Vagina (tissue), 2 donors: ENCODE measurements at regions not wholly inside any gene's neighbourhood (a gene's known extent, or its start where the extent isn't known, plus 50 kb on each side); places are given as distances from the start of the nearest gene placed in this dataset.
"Not testable (repeated sequence)": the region's sequence is repeated elsewhere in the genome, so short reads cannot be mapped to it uniquely, and the experiment has no call there.

Experiments
- DNase-seq, 2 donors: peaks; one replicate each; pipeline ENCODE4 v3.0.0-alpha.2; 2017; ENCODE audit errors: extremely low spot score in 2 of 2
- H3K27ac ChIP-seq: fragments of 200-600 bp; sonication (generic); one replicate; pipeline ENCODE4 v1.5.1; 2019
- H3K27me3 ChIP-seq: fragments of 200-600 bp; sonication (generic); one replicate; pipeline ENCODE4 v1.5.1; 2019
- H3K36me3 ChIP-seq, 2 donors: fragments of 200-600 bp; sonication (generic); one replicate each; pipeline ENCODE4 v1.5.1; 2017 to 2019
- H3K4me1 ChIP-seq: fragments of 200-600 bp; sonication (generic); one replicate; pipeline ENCODE4 v1.5.1; 2019
- H3K4me3 ChIP-seq, 2 donors: fragments of 200-600 bp; sonication (generic); 1 replicate in 1 of 2; 2 replicates in 1 of 2; pipeline ENCODE4 v1.5.1; 2016 to 2019
- H3K9me3 ChIP-seq: fragments of 200-600 bp; sonication (generic); one replicate; pipeline ENCODE4 v1.5.1; 2019
- POLR2A ChIP-seq, 2 donors: fragments of 450-650 bp; IDR thresholded peaks; one replicate each; pipeline ENCODE4 v1.6.1; 2017; ENCODE audit warnings: antibody characterized with exemption in 2 of 2, mild to moderate bottlenecking in 2 of 2, moderate library complexity in 2 of 2
- POLR2AphosphoS5 ChIP-seq, 2 donors: sonication (generic); formaldehyde crosslinking; IDR thresholded peaks; one replicate each; pipeline ENCODE4 v1.9.0; 2017; ENCODE audit warnings: antibody characterized with exemption in 2 of 2, mild to moderate bottlenecking in 2 of 2, low read depth in 1 of 2; ENCODE audit not compliant: insufficient read depth in 1 of 2
- intact Hi-C: fragments of 100-400 bp; cut with DNase I; formaldehyde crosslinking; loops from one replicate; pipeline ENCODE4 v1.15.1; 2023

GRCh38 chr1:223992456-223993246 is 121.3 kb upstream of the FBXO28 start:
- H3K27me3 ChIP-seq, H3K36me3 ChIP-seq, intact Hi-C loops, H3K4me1 ChIP-seq, H3K9me3 ChIP-seq: not testable (repeated sequence)
- TF ChIP-seq POLR2A (IDR thresholded peaks at IDR 0.05), result peak; percentile 89 to 92
- peak; percentile 90 to 96 for TF ChIP-seq POLR2AphosphoS5 (IDR thresholded peaks at IDR 0.05; ENCODE audit: insufficient read depth in 1 of 2, low read depth in 1 of 2)
- Histone ChIP-seq H3K4me3 (peak overlapping the region; percentile 74 to 75), H3K27ac (peak overlapping the region; percentile 86)
- DNase-seq, result peak; percentile 99

- intact Hi-C loops, H3K4me3 ChIP-seq, DNase-seq, H3K27ac ChIP-seq, H3K27me3 ChIP-seq, H3K4me1 ChIP-seq, H3K9me3 ChIP-seq, H3K36me3 ChIP-seq: not testable (repeated sequence)
Observed at GRCh38 chr1:223991297-223991857, 122.5 kb upstream of the FBXO28 start.

GRCh38 chr1:223961985-223962384 is 116.2 kb upstream of the TP53BP2 start:
- H3K36me3 ChIP-seq, H3K27me3 ChIP-seq, H3K4me3 ChIP-seq, intact Hi-C loops, H3K4me1 ChIP-seq, H3K27ac ChIP-seq, H3K9me3 ChIP-seq, DNase-seq: not testable (repeated sequence)

- H3K9me3 ChIP-seq, DNase-seq, intact Hi-C loops, H3K4me3 ChIP-seq, H3K27ac ChIP-seq, H3K4me1 ChIP-seq, H3K27me3 ChIP-seq, H3K36me3 ChIP-seq: not testable (repeated sequence)
Observed at GRCh38 chr1:223952801-223953200, 107.1 kb upstream of the TP53BP2 start.

GRCh38 chr1:223951551-223951950 is 105.8 kb upstream of the TP53BP2 start:
- H3K9me3 ChIP-seq, H3K4me3 ChIP-seq, H3K36me3 ChIP-seq, H3K27ac ChIP-seq, intact Hi-C loops, DNase-seq, H3K27me3 ChIP-seq, H3K4me1 ChIP-seq: not testable (repeated sequence)

- H3K36me3 ChIP-seq, H3K4me1 ChIP-seq, intact Hi-C loops: not testable (repeated sequence)
Observed at GRCh38 chr1:223949944-223950343, 104.2 kb upstream of the TP53BP2 start.

GRCh38 chr1:223948041-223948440 is 102.3 kb upstream of the TP53BP2 start:
- H3K36me3 ChIP-seq, DNase-seq, H3K9me3 ChIP-seq, H3K4me1 ChIP-seq, intact Hi-C loops, H3K27me3 ChIP-seq, H3K4me3 ChIP-seq, H3K27ac ChIP-seq: not testable (repeated sequence)

More at GRCh38 chr1:223949944-223950343, 104.2 kb upstream of the TP53BP2 start:
- not testable (repeated sequence) for H3K9me3 ChIP-seq, DNase-seq, H3K27me3 ChIP-seq, H3K27ac ChIP-seq, H3K4me3 ChIP-seq

- H3K4me1 ChIP-seq, H3K4me3 ChIP-seq, H3K27ac ChIP-seq, H3K27me3 ChIP-seq, intact Hi-C loops, H3K36me3 ChIP-seq, DNase-seq, H3K9me3 ChIP-seq: not testable (repeated sequence)
Observed at GRCh38 chr1:223936592-223936991, 90.8 kb upstream of the TP53BP2 start.

- DNase-seq, H3K4me1 ChIP-seq, intact Hi-C loops, H3K36me3 ChIP-seq, H3K4me3 ChIP-seq, H3K27ac ChIP-seq, H3K9me3 ChIP-seq, H3K27me3 ChIP-seq: not testable (repeated sequence)
Observed at GRCh38 chr1:223931476-223931875, 85.7 kb upstream of the TP53BP2 start.

GRCh38 chr1:223920805-223921204 is 75.1 kb upstream of the TP53BP2 start:
- intact Hi-C loops, H3K27me3 ChIP-seq, DNase-seq, H3K36me3 ChIP-seq, H3K9me3 ChIP-seq, H3K4me1 ChIP-seq, H3K27ac ChIP-seq, H3K4me3 ChIP-seq: not testable (repeated sequence)

GRCh38 chr1:223915476-223915875 is 69.7 kb upstream of the TP53BP2 start:
- intact Hi-C loops, H3K36me3 ChIP-seq, H3K4me1 ChIP-seq, H3K9me3 ChIP-seq, H3K27me3 ChIP-seq, H3K27ac ChIP-seq, H3K4me3 ChIP-seq, DNase-seq: not testable (repeated sequence)

GRCh38 chr1:223913715-223914114 is 68.0 kb upstream of the TP53BP2 start:
- H3K36me3 ChIP-seq, H3K9me3 ChIP-seq, H3K27ac ChIP-seq, H3K27me3 ChIP-seq, intact Hi-C loops, DNase-seq, H3K4me1 ChIP-seq, H3K4me3 ChIP-seq: not testable (repeated sequence)

- H3K27ac ChIP-seq, H3K9me3 ChIP-seq, intact Hi-C loops, H3K36me3 ChIP-seq, H3K4me1 ChIP-seq, DNase-seq, H3K27me3 ChIP-seq, H3K4me3 ChIP-seq: not testable (repeated sequence)
Observed at GRCh38 chr1:223907943-223908587, 62.3 kb upstream of the TP53BP2 start.
